HepG2 (cell line): ENCODE measurements at regions not wholly inside any gene's neighbourhood (a gene's known extent, or its start where the extent isn't known, plus 50 kb on each side); places are given as distances from the start of the nearest gene placed in this dataset.
A peak's percentile ranks its signal among the peaks of the same experiment; 100 is the strongest.

Experiments used
- FOXP1 ChIP-seq, 2 experiments: fragments of 450-650 bp in 1 of 2; IDR thresholded peaks; 2 replicates each; pipeline ENCODE4 v1.6.1; 2017 to 2018; ENCODE audit warnings: antibody characterized with exemption in 1 of 2
- KAT8 ChIP-seq: IDR thresholded peaks from 2 replicates; pipeline ENCODE4 v1.6.1; 2016; ENCODE audit warnings: missing genetic modification reagents, missing compliant biosample characterization
- PAXIP1 ChIP-seq: sonication (generic); formaldehyde crosslinking; conservative IDR thresholded peaks from 2 replicates; pipeline ENCODE4 v1.4.0; 2020; ENCODE audit warnings: mild to moderate bottlenecking, missing genetic modification reagents, moderate library complexity
- RNF219 ChIP-seq: sonication (generic); formaldehyde crosslinking; IDR thresholded peaks from 2 replicates; pipeline ENCODE4 v1.5.0; 2020; ENCODE audit warnings: mild to moderate bottlenecking, missing genetic modification reagents
- SMAD1 ChIP-seq: sonication (generic); formaldehyde crosslinking; IDR thresholded peaks from 2 replicates; pipeline ENCODE4 v1.4.0; 2020; ENCODE audit warnings: missing genetic modification reagents, low read depth, mild to moderate bottlenecking, borderline replicate concordance
- SOX5 ChIP-seq: IDR thresholded peaks from 2 replicates; pipeline ENCODE4 v1.6.1; 2016; ENCODE audit warnings: borderline replicate concordance
- ZBED4 ChIP-seq: sonication (generic); formaldehyde crosslinking; IDR thresholded peaks from 2 replicates; pipeline ENCODE4 v1.4.0; 2020; ENCODE audit warnings: missing genetic modification reagents, borderline replicate concordance
- ZBTB34 ChIP-seq: sonication (generic); formaldehyde crosslinking; IDR thresholded peaks from 2 replicates; pipeline ENCODE4 v1.8.0; 2022; ENCODE audit warnings: mild to moderate bottlenecking, missing genetic modification reagents
- ZGPAT ChIP-seq: IDR thresholded peaks from 2 replicates; pipeline ENCODE4 v1.6.1; 2016; ENCODE audit warnings: mild to moderate bottlenecking
- ZNF205 ChIP-seq: IDR thresholded peaks from 2 replicates; pipeline ENCODE4 v1.6.1; 2018; ENCODE audit warnings: missing biosample characterization, missing genetic modification reagents
- ZNF598 ChIP-seq: sonication (generic); formaldehyde crosslinking; IDR thresholded peaks from 2 replicates; pipeline ENCODE4 v1.5.1; 2020; ENCODE audit warnings: mild to moderate bottlenecking, missing genetic modification reagents, borderline replicate concordance
- ZNF615 ChIP-seq: sonication (generic); formaldehyde crosslinking; IDR thresholded peaks from 2 replicates; pipeline ENCODE4 v1.5.0; 2020; ENCODE audit warnings: mild to moderate bottlenecking, missing genetic modification reagents, borderline replicate concordance
- ZNF710 ChIP-seq: sonication (generic); formaldehyde crosslinking; IDR thresholded peaks from 2 replicates; pipeline ENCODE4 v1.5.0; 2020; ENCODE audit warnings: mild to moderate bottlenecking, missing genetic modification reagents, borderline replicate concordance
- ZNF746 ChIP-seq: sonication (generic); formaldehyde crosslinking; IDR thresholded peaks from 2 replicates; pipeline ENCODE4 v1.8.0; 2022; ENCODE audit warnings: mild to moderate bottlenecking, missing genetic modification reagents
- ZSCAN29 ChIP-seq: sonication (generic); formaldehyde crosslinking; conservative IDR thresholded peaks from 2 replicates; pipeline ENCODE4 v1.4.0; 2020; ENCODE audit warnings: mild to moderate bottlenecking, missing genetic modification reagents

GRCh38 chr2:186304064-186304463, 182.0 kb upstream of the ZC3H15 start (continued):
- no peak for TF ChIP-seq ZGPAT (CRISPR knock-in tag)
- no peak for TF ChIP-seq RNF219 (CRISPR knock-in tag)
- no peak for TF ChIP-seq ZNF615 (CRISPR knock-in tag)
- TF ChIP-seq ZNF746 (CRISPR knock-in tag): no peak
- no peak for TF ChIP-seq FOXP1 (IDR thresholded peaks at IDR 0.05)
- peak; percentile 49; the same call in 1 of the 2 replicates for TF ChIP-seq FOXP1 (CRISPR knock-in tag; IDR thresholded peaks at IDR 0.05)
- TF ChIP-seq ZNF205 (CRISPR knock-in tag): no peak
- TF ChIP-seq ZNF598 (CRISPR knock-in tag): no peak
- peak; percentile 31; the same call in 1 of the 2 replicates for TF ChIP-seq SOX5 (CRISPR knock-in tag)
- TF ChIP-seq ZBTB34 (CRISPR knock-in tag): no peak
- no peak for TF ChIP-seq SMAD1 (CRISPR knock-in tag)
- 0 out of 2 replicates have a peak, but pooled peaks have one; percentile 30 for TF ChIP-seq ZSCAN29
- TF ChIP-seq ZNF710 (CRISPR knock-in tag): no peak
- peak; percentile 23; the same call in 1 of the 2 replicates for TF ChIP-seq PAXIP1 (CRISPR knock-in tag)
- TF ChIP-seq ZBED4 (CRISPR knock-in tag): no peak
- no peak for TF ChIP-seq KAT8
